Keratinocyte (primary cell): ENCODE measurements at regions not wholly inside any gene's neighbourhood (a gene's known extent, or its start where the extent isn't known, plus 50 kb on each side); places are given as distances from the start of the nearest gene placed in this dataset.

Experiments
- DNase-seq: peaks from one replicate; pipeline ENCODE4 v3.0.0-alpha.2; 2011; ENCODE audit warnings: low read depth, missing footprints, low spot score
- FAIRE-seq: peaks from 2 replicates; lab custom pipeline; 2011; peaks lifted over from hg19 to GRCh38; lab: Jason Lieb, UNC
- H2AFZ ChIP-seq: 2 replicates; pipeline ENCODE4 v1.6.0; 2012; ENCODE audit warnings: low read length, control low read depth, inconsistent platforms; ENCODE audit not compliant: control insufficient read depth
- H3K27ac ChIP-seq: 2 replicates; pipeline ENCODE4 v1.5.1; 2011; ENCODE audit warnings: low read length; ENCODE audit not compliant: control insufficient read depth, insufficient read depth
- H3K27me3 ChIP-seq: 3 replicates; pipeline ENCODE4 v1.6.0; 2011; ENCODE audit warnings: low read length; ENCODE audit not compliant: control insufficient read depth, insufficient read depth; ENCODE audit errors: extremely low read depth
- H3K36me3 ChIP-seq, 2 experiments: 2 replicates in 1 of 2; 3 replicates in 1 of 2; pipeline ENCODE4 v1.5.1; 2011; ENCODE audit warnings: low read length in 2 of 2, mild to moderate bottlenecking in 1 of 2; ENCODE audit not compliant: control insufficient read depth in 2 of 2, insufficient read depth in 2 of 2; ENCODE audit errors: extremely low read depth in 1 of 2
- H3K4me1 ChIP-seq: 3 replicates; pipeline ENCODE4 v1.5.1; 2011; ENCODE audit warnings: low read length; ENCODE audit not compliant: control insufficient read depth, insufficient read depth; ENCODE audit errors: extremely low read depth
- H3K4me2 ChIP-seq: 3 replicates; pipeline ENCODE4 v1.6.0; 2011; ENCODE audit warnings: low read depth, low read length; ENCODE audit not compliant: control insufficient read depth, insufficient read depth; ENCODE audit errors: extremely low read depth
- H3K4me3 ChIP-seq, 3 experiments: fragments of 200-600 bp in 1 of 3; sonication (generic) in 1 of 3; 2 replicates in 2 of 3; 3 replicates in 1 of 3; pipeline ENCODE4 v1.5.1; 2011 to 2016; ENCODE audit warnings: low read length in 3 of 3, mild to moderate bottlenecking in 3 of 3, control low read depth in 2 of 3, inconsistent platforms in 1 of 3, low read depth in 1 of 3, mixed read lengths in 1 of 3, mixed run types in 1 of 3, moderate library complexity in 1 of 3; ENCODE audit not compliant: control insufficient read depth in 2 of 3, insufficient read depth in 2 of 3; ENCODE audit errors: extremely low read depth in 1 of 3
- H3K79me2 ChIP-seq: 2 replicates; pipeline ENCODE4 v1.6.0; 2012; ENCODE audit warnings: low read length; ENCODE audit not compliant: control insufficient read depth, insufficient read depth
- H3K9ac ChIP-seq: 3 replicates; pipeline ENCODE4 v1.6.0; 2011; ENCODE audit warnings: low read length; ENCODE audit not compliant: control insufficient read depth, insufficient read depth; ENCODE audit errors: extremely low read depth
- H3K9me1 ChIP-seq: 3 replicates; pipeline ENCODE4 v1.6.0; 2011; ENCODE audit warnings: low read length; ENCODE audit not compliant: control insufficient read depth, insufficient read depth; ENCODE audit errors: extremely low read depth
- H3K9me3 ChIP-seq: 2 replicates; pipeline ENCODE4 v1.5.1; 2012; ENCODE audit warnings: low read depth, low read length; ENCODE audit not compliant: control insufficient read depth
- H4K20me1 ChIP-seq: 3 replicates; pipeline ENCODE4 v1.6.0; 2011; ENCODE audit warnings: low read length; ENCODE audit not compliant: control insufficient read depth, insufficient read depth; ENCODE audit errors: extremely low read depth
- EZH2 ChIP-seq: IDR thresholded peaks from one replicate; pipeline ENCODE4 v1.6.1; 2012; ENCODE audit warnings: inconsistent platforms, mild to moderate bottlenecking, low read length, moderate library complexity
- dilution Hi-C: fragments of 300-500 bp; cut with MboI; formaldehyde crosslinking; loops from one replicate; pipeline ENCODE4 v1.7.0; 2020; ENCODE audit warnings: low sequenced_read_pairs; ENCODE audit not compliant: extremely low pct_ligation_motif_present
- TF ChIP-seq, protein P1 (sequence below), 3 experiments: IDR thresholded peaks in 1 of 3; conservative IDR thresholded peaks in 1 of 3; optimal IDR thresholded peaks in 1 of 3; 2 replicates in 2 of 3; 3 replicates in 1 of 3; pipeline versions ENCODE3 to v1.5.1; 2011; ENCODE audit warnings: low read length in 3 of 3, mild to moderate bottlenecking in 3 of 3, moderate library complexity in 2 of 3, control low read depth in 1 of 3, inconsistent platforms in 1 of 3; ENCODE audit not compliant: insufficient read depth in 2 of 3; ENCODE audit errors: extremely low read depth in 1 of 3

DNA sequence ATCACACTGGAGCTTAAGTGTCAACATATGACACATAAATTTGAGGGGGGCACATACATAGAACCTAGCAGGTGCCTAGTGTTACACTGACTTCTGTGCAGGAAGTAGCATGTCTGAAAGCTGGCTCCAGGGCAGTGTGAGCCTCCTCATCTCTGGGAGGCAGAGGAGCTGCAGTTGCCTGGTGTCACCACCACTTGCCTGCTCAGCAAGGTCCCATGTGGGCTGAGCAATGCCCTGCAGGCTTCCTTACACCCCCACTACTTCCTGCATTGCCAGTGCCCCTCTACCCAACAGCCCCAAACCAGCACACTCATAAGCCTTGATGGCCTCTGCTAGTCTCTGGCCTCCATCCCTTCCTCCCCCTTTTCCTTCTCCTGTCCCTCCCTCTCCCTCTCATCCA is 165.8 kb downstream of the BUD13 start:
- Histone ChIP-seq H2AFZ (no peak overlapping the region), H3K4me2 (no peak overlapping the region), H3K27me3 (no peaks in the 10 kb centered on the region), H4K20me1 (no peaks in the 10 kb centered on the region), H3K9ac (no peak overlapping the region), H3K4me3 (no peak overlapping the region), H3K27ac (no peak overlapping the region), H3K79me2 (no peaks in the 10 kb centered on the region), H3K36me3 (no peaks in the 10 kb centered on the region), H3K9me1 (no peaks in the 10 kb centered on the region), H3K4me1 (no peaks in the 10 kb centered on the region), H3K9me3 (no peaks in the 10 kb centered on the region)
- DNase-seq (no peak), FAIRE-seq (no peak)
- TF ChIP-seq EZH2 = no peak
- TF ChIP-seq, protein P1, sequence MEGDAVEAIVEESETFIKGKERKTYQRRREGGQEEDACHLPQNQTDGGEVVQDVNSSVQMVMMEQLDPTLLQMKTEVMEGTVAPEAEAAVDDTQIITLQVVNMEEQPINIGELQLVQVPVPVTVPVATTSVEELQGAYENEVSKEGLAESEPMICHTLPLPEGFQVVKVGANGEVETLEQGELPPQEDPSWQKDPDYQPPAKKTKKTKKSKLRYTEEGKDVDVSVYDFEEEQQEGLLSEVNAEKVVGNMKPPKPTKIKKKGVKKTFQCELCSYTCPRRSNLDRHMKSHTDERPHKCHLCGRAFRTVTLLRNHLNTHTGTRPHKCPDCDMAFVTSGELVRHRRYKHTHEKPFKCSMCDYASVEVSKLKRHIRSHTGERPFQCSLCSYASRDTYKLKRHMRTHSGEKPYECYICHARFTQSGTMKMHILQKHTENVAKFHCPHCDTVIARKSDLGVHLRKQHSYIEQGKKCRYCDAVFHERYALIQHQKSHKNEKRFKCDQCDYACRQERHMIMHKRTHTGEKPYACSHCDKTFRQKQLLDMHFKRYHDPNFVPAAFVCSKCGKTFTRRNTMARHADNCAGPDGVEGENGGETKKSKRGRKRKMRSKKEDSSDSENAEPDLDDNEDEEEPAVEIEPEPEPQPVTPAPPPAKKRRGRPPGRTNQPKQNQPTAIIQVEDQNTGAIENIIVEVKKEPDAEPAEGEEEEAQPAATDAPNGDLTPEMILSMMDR (optimal IDR thresholded peaks at IDR 0.05 in 1 of 3, IDR thresholded peaks at IDR 0.05 in 1 of 3, conservative IDR thresholded peaks at IDR 0.05 in 1 of 3; ENCODE audit: extremely low read depth in 1 of 3, insufficient read depth in 2 of 3, low read length in 3 of 3) = no peak
- dilution Hi-C loops = no loop called here

DNA sequence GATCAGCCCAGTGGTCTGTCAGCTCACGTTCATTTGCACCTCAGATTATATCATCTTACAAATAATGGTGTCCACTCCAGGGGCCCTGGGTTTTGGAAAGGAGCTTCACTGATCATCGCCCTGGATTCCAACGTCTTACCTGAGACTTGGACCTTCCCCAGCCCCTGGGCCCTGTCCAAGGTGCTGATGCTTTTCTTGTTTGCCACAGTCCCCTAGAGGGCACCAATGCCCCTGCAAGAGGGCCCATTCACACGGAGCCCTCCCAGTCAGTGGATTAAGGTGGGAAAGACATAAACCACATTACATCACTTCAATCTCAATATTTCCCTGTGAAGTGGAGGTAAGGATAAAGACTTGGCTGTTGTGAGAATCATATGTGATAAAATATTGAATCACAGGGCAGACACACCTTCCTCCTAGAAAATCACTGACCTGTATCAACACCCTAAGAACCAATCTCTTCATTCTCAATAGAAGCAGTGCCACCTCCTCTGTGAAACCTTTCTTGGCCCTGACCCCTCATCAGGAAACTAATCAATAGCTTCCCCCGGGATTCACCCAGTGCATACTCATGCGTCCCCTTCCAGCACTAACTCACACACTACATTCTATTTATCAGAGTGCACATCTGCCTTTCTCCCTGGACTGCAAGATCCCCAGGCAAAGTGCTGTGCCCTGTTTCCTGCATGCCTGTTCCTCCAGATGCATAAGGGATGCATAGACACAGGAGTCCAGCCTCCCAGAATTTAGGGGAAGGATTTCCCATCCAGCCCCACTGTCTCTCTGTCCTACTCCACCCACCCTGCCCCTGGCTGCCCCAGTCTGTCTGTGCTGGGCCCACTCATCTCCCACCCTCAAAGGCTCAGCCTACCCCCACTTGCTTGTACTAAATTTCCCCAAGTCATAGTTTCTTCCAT is 167.0 kb downstream of the BUD13 start:
- dilution Hi-C loops = no loop called here
- FAIRE-seq (no peak), DNase-seq (peak; percentile 15)
- TF ChIP-seq EZH2 = no peak
- TF ChIP-seq, protein P1 (optimal IDR thresholded peaks at IDR 0.05 in 1 of 3, IDR thresholded peaks at IDR 0.05 in 1 of 3, conservative IDR thresholded peaks at IDR 0.05 in 1 of 3; ENCODE audit: extremely low read depth in 1 of 3, insufficient read depth in 2 of 3, low read length in 3 of 3) = peak; percentile 64 to 71 (median 69)
- Histone ChIP-seq H3K4me2 (no peak overlapping the region), H2AFZ (no peak overlapping the region), H3K9me3 (no peaks in the 10 kb centered on the region), H3K9ac (no peak overlapping the region), H3K4me1 (no peaks in the 10 kb centered on the region), H4K20me1 (no peaks in the 10 kb centered on the region), H3K27ac (no peak overlapping the region), H3K27me3 (no peaks in the 10 kb centered on the region), H3K4me3 (no peak overlapping the region), H3K36me3 (no peaks in the 10 kb centered on the region), H3K9me1 (no peaks in the 10 kb centered on the region), H3K79me2 (no peaks in the 10 kb centered on the region)
